Small intestine (tissue), 7 donors: ENCODE measurements at regions not wholly inside any gene's neighbourhood (a gene's known extent, or its start where the extent isn't known, plus 50 kb on each side); places are given as distances from the start of the nearest gene placed in this dataset.
"Not testable (repeated sequence)": the region's sequence is repeated elsewhere in the genome, so short reads cannot be mapped to it uniquely, and the experiment has no call there.

Experiments
- DNase-seq, 2 donors: peaks; one replicate each; pipeline versions ENCODE4 v3.0.0 to v3.0.0-alpha.2; 2013
- FAIRE-seq: peaks from 2 replicates; lab custom pipeline; 2012; peaks lifted over from hg19 to GRCh38; lab: Jason Lieb, UNC
- H3K27ac ChIP-seq, 3 donors: one replicate each; pipeline ENCODE4 v1.5.1; 2013; ENCODE audit warnings: low read length in 2 of 3, mild to moderate bottlenecking in 2 of 3, control low read depth in 1 of 3, inconsistent platforms in 1 of 3, low read depth in 1 of 3, moderate library complexity in 1 of 3
- H3K27me3 ChIP-seq, 3 donors: one replicate each; pipeline ENCODE4 v1.6.1; 2013; ENCODE audit warnings: low read length in 3 of 3, inconsistent platforms in 1 of 3; ENCODE audit not compliant: control insufficient read depth in 3 of 3, insufficient read depth in 3 of 3
- H3K36me3 ChIP-seq, 3 donors: one replicate each; pipeline ENCODE4 v1.6.1; 2013; ENCODE audit warnings: low read length in 3 of 3, inconsistent platforms in 1 of 3, low read depth in 1 of 3, mild to moderate bottlenecking in 1 of 3, moderate library complexity in 1 of 3; ENCODE audit not compliant: control insufficient read depth in 3 of 3, insufficient read depth in 2 of 3
- H3K4me1 ChIP-seq, 3 donors: one replicate each; pipeline ENCODE4 v1.6.1; 2013; ENCODE audit warnings: low read length in 2 of 3, inconsistent platforms in 1 of 3, low read depth in 1 of 3, mild to moderate bottlenecking in 1 of 3, moderate library complexity in 1 of 3; ENCODE audit not compliant: control insufficient read depth in 3 of 3, insufficient read depth in 2 of 3
- H3K4me3 ChIP-seq, 3 donors: one replicate each; pipeline ENCODE4 v1.5.1; 2013; ENCODE audit warnings: low read length in 3 of 3, control low read depth in 1 of 3, inconsistent platforms in 1 of 3, low read depth in 1 of 3, mild to moderate bottlenecking in 1 of 3, moderate library complexity in 1 of 3
- H3K9me3 ChIP-seq, 2 donors: one replicate each; pipeline ENCODE4 v1.6.1; 2013; ENCODE audit warnings: low read depth in 1 of 2, low read length in 1 of 2; ENCODE audit not compliant: control insufficient read depth in 2 of 2, insufficient read depth in 1 of 2
- WGBS, 3 donors: extraction: QIAGEN DNeasy Blood & Tissue Kit; methylation state at CpG; one replicate each; pipeline ENCODE4 v1.1.7; 2013; 5-methylcytosine and 5-hydroxymethylcytosine counted together
- donor health status: healthy with polysubstance abuse.
- donor health status: control.
- donor health status: control.
- donor health status: Bipolar disorder and iron deficiency.
- donor health status: healthy.

- peak in 1 of 2 donors; percentile 2 for DNase-seq
- 31 to 46% (median 45%) methylated on average over 2 of the region's 2 CpGs for WGBS, 3 donors
- no peaks in the 10 kb centered on the region for H3K4me1 ChIP-seq
- no peaks in the 10 kb centered on the region for H3K9me3 ChIP-seq
- H3K27me3 ChIP-seq = no peaks in the 10 kb centered on the region
- H3K4me3 ChIP-seq = no peak overlapping the region
- H3K27ac ChIP-seq = no peak overlapping the region
- no peaks in the 10 kb centered on the region for H3K36me3 ChIP-seq
- peak; percentile 62 for FAIRE-seq
Measured at GRCh38 chr9:75333624-75334023, 245.3 kb downstream of the OSTF1 start.

DNA sequence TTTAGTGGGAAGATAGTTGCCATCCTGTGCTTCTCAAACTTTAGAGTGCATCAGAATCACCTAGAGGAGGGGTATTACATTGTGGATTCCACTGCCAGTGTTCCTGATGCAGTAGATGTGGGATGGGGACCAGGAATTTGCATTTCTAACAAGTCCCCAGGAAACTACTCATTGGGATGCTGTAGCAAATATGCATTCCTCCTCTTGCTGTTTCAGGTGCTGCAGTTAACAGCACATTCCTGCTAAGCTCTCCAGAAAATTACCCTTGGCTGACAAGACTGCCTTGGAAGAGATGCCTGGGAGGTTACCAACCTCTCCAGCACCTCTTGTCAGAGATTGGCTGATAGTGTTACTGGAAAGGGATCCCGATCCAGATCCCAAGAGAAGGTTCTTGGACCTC is 270.5 kb downstream of the OSTF1 start:
- DNase-seq (no peak), FAIRE-seq (no peak)
- H3K9me3 ChIP-seq = peaks cover 0 to 19% of the 10 kb centered on the region in 2 donors
- 80 to 88% (median 85%) methylated on average over 1 of the region's 1 CpG for WGBS, 3 donors
- no peaks in the 10 kb centered on the region for H3K4me1 ChIP-seq
- H3K27ac ChIP-seq = no peak overlapping the region
- no peaks in the 10 kb centered on the region for H3K36me3 ChIP-seq
- H3K27me3 ChIP-seq = no peaks in the 10 kb centered on the region
- no peak overlapping the region for H3K4me3 ChIP-seq

- H3K9me3 ChIP-seq = peaks cover 0 to 19% of the 10 kb centered on the region in 2 donors
- H3K4me1 ChIP-seq = no peaks in the 10 kb centered on the region
- H3K27ac ChIP-seq = no peak overlapping the region
- H3K36me3 ChIP-seq = no peaks in the 10 kb centered on the region
- H3K4me3 ChIP-seq = no peak overlapping the region
- DNase-seq = no peak
- no peak for FAIRE-seq
- H3K27me3 ChIP-seq = no peaks in the 10 kb centered on the region
- 79 to 90% (median 87%) methylated on average over 3 of the region's 3 CpGs for WGBS, 3 donors
Measured at GRCh38 chr9:75359638-75360037, 271.3 kb downstream of the OSTF1 start.

DNA sequence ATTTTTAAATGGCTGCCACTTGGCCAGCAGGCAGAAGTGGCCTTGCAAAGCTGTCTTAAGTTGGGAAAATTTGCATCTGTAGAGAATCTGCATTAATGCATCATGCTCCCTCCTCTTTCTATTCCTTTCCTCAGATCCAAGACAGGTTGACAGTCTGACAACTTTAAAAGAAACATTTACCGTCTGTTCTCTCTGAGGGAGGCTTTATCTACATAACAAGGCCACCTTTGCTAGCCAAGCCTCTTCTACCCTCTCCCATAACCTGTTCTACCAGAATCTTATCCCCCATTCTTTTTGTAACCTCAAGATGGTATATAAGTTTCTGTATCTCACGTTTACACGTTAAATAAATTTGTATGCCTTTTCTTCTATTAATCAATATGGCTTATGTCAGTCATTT is 271.9 kb downstream of the OSTF1 start:
- H3K27me3 ChIP-seq = no peaks in the 10 kb centered on the region
- H3K4me1 ChIP-seq = no peaks in the 10 kb centered on the region
- H3K27ac ChIP-seq = no peak overlapping the region
- no peak for FAIRE-seq
- no peak for DNase-seq
- H3K9me3 ChIP-seq = peaks cover 0 to 19% of the 10 kb centered on the region in 2 donors
- WGBS, 3 donors = 84 to 91% (median 86%) methylated on average over 3 of the region's 3 CpGs
- no peak overlapping the region for H3K4me3 ChIP-seq
- no peaks in the 10 kb centered on the region for H3K36me3 ChIP-seq

- not testable (repeated sequence) for H3K36me3 ChIP-seq, DNase-seq, H3K27me3 ChIP-seq, H3K27ac ChIP-seq, FAIRE-seq, H3K4me3 ChIP-seq, H3K4me1 ChIP-seq
- 64 to 85% (median 73%) methylated on average over 5 of the region's 5 CpGs for WGBS, 3 donors
- peaks cover 0 to 19% of the 10 kb centered on the region in 2 donors for H3K9me3 ChIP-seq
Measured at GRCh38 chr9:75362446-75362845, 274.1 kb downstream of the OSTF1 start.

DNA sequence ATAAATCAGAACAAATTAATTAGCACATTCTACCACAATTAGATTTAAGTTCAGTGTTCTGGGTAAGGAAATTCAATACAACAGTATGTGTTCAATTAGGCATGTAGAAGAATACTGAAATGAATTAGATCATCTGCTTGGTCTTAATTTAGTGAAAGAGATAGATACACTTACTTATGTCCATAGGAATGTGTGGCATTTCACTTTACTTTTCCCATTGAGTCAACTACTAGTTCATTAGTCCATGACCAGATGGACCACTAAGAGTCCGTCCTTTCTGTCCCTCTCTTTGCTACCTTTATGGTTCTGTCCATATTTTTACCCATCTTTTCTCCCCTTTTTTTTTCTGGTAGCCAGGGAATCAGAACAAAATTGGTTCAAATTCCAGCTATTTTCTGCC is 276.9 kb downstream of the OSTF1 start:
- Histone ChIP-seq H3K27me3 (peaks cover 0 to 2% (median 0%) of the 10 kb centered on the region in 3 donors), H3K4me1 (no peaks in the 10 kb centered on the region), H3K9me3 (peaks cover 0 to 19% of the 10 kb centered on the region in 2 donors), H3K4me3 (no peak overlapping the region), H3K27ac (no peak overlapping the region), H3K36me3 (no peaks in the 10 kb centered on the region)
- DNase-seq = no peak
- FAIRE-seq = no peak
- 76 to 90% (median 87%) methylated on average over 1 of the region's 1 CpG for WGBS, 3 donors

- FAIRE-seq = no peak
- Histone ChIP-seq H3K27ac (no peak overlapping the region), H3K9me3 (no peaks in the 10 kb centered on the region), H3K4me1 (no peaks in the 10 kb centered on the region), H3K4me3 (no peak overlapping the region), H3K36me3 (no peaks in the 10 kb centered on the region), H3K27me3 (peaks cover 0 to 2% (median 0%) of the 10 kb centered on the region in 3 donors)
- WGBS, 3 donors = 46 to 87% (median 57%) methylated on average over 5 of the region's 5 CpGs
- no peak for DNase-seq
Measured at GRCh38 chr9:75369989-75370388, 281.7 kb downstream of the OSTF1 start.

DNA sequence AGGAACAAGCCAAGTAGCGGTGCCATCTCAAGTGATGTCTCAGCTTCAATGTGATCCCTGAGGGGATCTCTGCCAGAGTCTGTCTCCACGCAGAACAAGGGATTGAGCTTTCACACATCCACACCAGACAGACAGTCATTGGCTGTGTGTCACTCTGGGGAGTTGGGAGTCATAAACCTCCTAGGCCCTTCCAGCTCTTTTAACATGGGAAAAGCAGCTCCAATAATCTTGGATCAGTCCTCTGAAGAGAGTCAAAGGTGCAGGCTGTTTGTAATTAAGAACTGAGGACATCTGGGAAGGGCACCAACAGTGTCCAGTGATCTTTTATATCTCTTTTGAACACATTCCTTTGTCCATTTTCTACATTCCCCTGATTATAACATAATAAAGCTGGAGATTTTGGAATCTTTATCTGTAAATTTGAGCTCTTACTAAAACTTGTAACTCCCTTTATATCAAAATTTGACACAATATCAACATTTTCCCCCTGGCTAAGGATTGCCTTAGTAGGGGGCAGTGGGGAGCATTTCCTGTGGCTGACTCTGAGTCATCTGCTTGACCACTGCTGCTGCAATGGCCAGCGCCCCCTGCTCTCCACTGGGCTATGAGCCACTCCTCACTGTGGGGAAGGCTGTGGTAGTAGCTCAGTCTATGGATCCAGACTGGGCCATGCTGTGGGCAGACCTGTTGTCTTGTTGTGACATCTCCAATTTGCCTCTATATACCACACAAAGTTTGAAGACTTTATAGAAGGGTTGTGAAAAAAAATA is 284.4 kb downstream of the OSTF1 start:
- 77 to 89% (median 80%) methylated on average over 3 of the region's 3 CpGs for WGBS, 3 donors
- H3K4me1 ChIP-seq = no peaks in the 10 kb centered on the region

More for the DNA sequence above, 284.4 kb downstream of the OSTF1 start:
- DNase-seq (no peak), FAIRE-seq (no peak)
- H3K4me3 ChIP-seq = no peak overlapping the region
- H3K27me3 ChIP-seq = peaks cover 0 to 2% (median 0%) of the 10 kb centered on the region in 3 donors
- H3K9me3 ChIP-seq = no peaks in the 10 kb centered on the region
- no peak overlapping the region for H3K27ac ChIP-seq
- no peaks in the 10 kb centered on the region for H3K36me3 ChIP-seq
